ENCODE measurements at regions not wholly inside any gene's neighbourhood (a gene's known extent, or its start where the extent isn't known, plus 50 kb on each side); places are given as distances from the start of the nearest gene placed in this dataset.
A peak's percentile ranks its signal among the peaks of the same experiment; 100 is the strongest.
"Not testable (repeated sequence)": the region's sequence is repeated elsewhere in the genome, so short reads cannot be mapped to it uniquely, and the experiment has no call there.

GRCh38 chr1:194731025-194731424, 1544.6 kb upstream of the B3GALT2 start:
- no peak for DNase-seq (ENCODE audit: low spot score)
- no peak for FAIRE-seq

- no peak for DNase-seq (ENCODE audit: low spot score)
- no peak for FAIRE-seq
These were observed 1543.9 kb upstream of the B3GALT2 start for GRCh38 chr1:194730304-194730703.

- DNase-seq (ENCODE audit: low spot score) (no peak), FAIRE-seq (no peak)
These were observed 1536.7 kb upstream of the B3GALT2 start for GRCh38 chr1:194723067-194723466.

- no peak for FAIRE-seq
- DNase-seq (ENCODE audit: low spot score) = no peak
These were observed 1531.5 kb upstream of the B3GALT2 start for GRCh38 chr1:194717941-194718340.

GRCh38 chr1:194717334-194717733, 1530.9 kb upstream of the B3GALT2 start:
- no peak for DNase-seq (ENCODE audit: low spot score)
- FAIRE-seq = no peak

- DNase-seq (ENCODE audit: low spot score) (no peak), FAIRE-seq (no peak)
These were observed 1524.3 kb upstream of the B3GALT2 start for GRCh38 chr1:194710671-194711070.

- FAIRE-seq (no peak), DNase-seq (ENCODE audit: low spot score) (no peak)
These were observed 1523.0 kb upstream of the B3GALT2 start for GRCh38 chr1:194709439-194709838.

- DNase-seq (ENCODE audit: low spot score) = no peak
- no peak for FAIRE-seq
These were observed 1520.7 kb upstream of the B3GALT2 start for GRCh38 chr1:194707074-194707473.

- FAIRE-seq = no peak
- no peak for DNase-seq (ENCODE audit: low spot score)
These were observed 1518.9 kb upstream of the B3GALT2 start for GRCh38 chr1:194705123-194705854.

GRCh38 chr1:194698908-194699318, 1512.5 kb upstream of the B3GALT2 start:
- DNase-seq (ENCODE audit: low spot score) (no peak), FAIRE-seq (no peak)

GRCh38 chr1:194693244-194693643, 1506.8 kb upstream of the B3GALT2 start:
- FAIRE-seq = no peak

GRCh38 chr1:194684636-194685035, 1498.2 kb upstream of the B3GALT2 start:
- FAIRE-seq = no peak
- DNase-seq (ENCODE audit: low spot score) = no peak

More at GRCh38 chr1:194693244-194693643, 1506.8 kb upstream of the B3GALT2 start:
- no peak for DNase-seq (ENCODE audit: low spot score)

GRCh38 chr1:194658090-194658439, 1471.7 kb upstream of the B3GALT2 start:
- FAIRE-seq = no peak
- peak; percentile 56 for DNase-seq (ENCODE audit: low spot score)

- no peak for FAIRE-seq
- DNase-seq (ENCODE audit: low spot score) = no peak
These were observed 1468.5 kb upstream of the B3GALT2 start for GRCh38 chr1:194654956-194655355.

- DNase-seq (ENCODE audit: low spot score) (no peak), FAIRE-seq (no peak)
These were observed 1467.0 kb upstream of the B3GALT2 start for GRCh38 chr1:194653385-194653784.

GRCh38 chr1:194647118-194647517, 1460.7 kb upstream of the B3GALT2 start:
- no peak for DNase-seq (ENCODE audit: low spot score)
- no peak for FAIRE-seq

GRCh38 chr1:194644528-194644927, 1458.1 kb upstream of the B3GALT2 start:
- DNase-seq (ENCODE audit: low spot score) = peak; percentile 6

GRCh38 chr1:194640322-194640721, 1453.9 kb upstream of the B3GALT2 start:
- FAIRE-seq = no peak

More at GRCh38 chr1:194644528-194644927, 1458.1 kb upstream of the B3GALT2 start:
- FAIRE-seq = no peak

GRCh38 chr1:194629011-194629410, 1442.6 kb upstream of the B3GALT2 start:
- no peak for DNase-seq (ENCODE audit: low spot score)
- no peak for FAIRE-seq

More at GRCh38 chr1:194640322-194640721, 1453.9 kb upstream of the B3GALT2 start:
- DNase-seq (ENCODE audit: low spot score) = no peak

- FAIRE-seq (no peak), DNase-seq (ENCODE audit: low spot score) (no peak)
These were observed 1438.4 kb upstream of the B3GALT2 start for GRCh38 chr1:194624833-194625232.

- FAIRE-seq (no peak), DNase-seq (ENCODE audit: low spot score) (no peak)
These were observed 1431.7 kb upstream of the B3GALT2 start for GRCh38 chr1:194618101-194618500.

GRCh38 chr1:194617272-194617671, 1430.9 kb upstream of the B3GALT2 start:
- not testable (repeated sequence) for DNase-seq (ENCODE audit: low spot score); FAIRE-seq

- FAIRE-seq (no peak), DNase-seq (ENCODE audit: low spot score) (no peak)
These were observed 1430.4 kb upstream of the B3GALT2 start for GRCh38 chr1:194616835-194617234.
